ENCODE measurements at regions not wholly inside any gene's neighbourhood (a gene's known extent, or its start where the extent isn't known, plus 50 kb on each side); places are given as distances from the start of the nearest gene placed in this dataset.

DNA sequence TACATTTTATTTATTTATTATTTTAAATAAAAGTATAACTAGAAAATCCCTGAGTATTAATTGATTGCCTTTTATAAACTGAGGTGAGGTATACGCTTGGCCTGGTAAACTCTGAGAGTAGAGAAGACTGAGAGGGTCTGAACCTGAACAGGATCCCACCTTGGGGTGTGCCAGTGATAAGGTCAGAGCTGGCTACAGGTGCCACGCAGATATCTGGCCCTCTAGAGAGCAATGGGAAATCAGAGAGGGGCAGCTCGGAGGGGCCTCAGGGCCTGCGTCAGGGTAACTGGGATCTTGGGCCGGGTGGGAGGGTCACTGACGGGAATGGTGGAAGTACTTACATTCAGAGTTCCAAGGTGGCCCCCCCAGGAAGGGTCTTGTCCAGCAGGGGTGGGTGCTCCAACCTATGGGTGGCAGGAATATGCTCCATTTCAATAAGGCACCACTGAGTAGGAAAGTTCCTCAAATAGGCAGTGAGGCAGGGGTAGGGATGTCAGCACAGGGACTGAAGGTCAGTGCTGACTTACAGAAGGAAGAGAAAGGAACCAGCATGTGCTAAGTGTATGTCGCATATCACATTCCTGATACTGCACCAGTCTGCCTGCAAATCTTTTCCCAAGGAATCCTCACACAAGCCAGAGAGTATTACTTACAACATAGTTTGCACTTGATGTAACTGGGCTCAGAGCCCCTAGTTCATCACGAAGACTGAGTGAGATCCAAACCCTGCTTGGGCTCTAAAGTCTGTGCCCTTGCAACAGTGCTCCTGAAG, 706.0 kb upstream of the RAB6C start:
- no peak overlapping the region for H3K4me3 ChIP-seq (replicated peaks in 1 of 2; ENCODE audit: low read depth in 2 of 2, low read length in 2 of 2)
- DNase-seq (ENCODE audit: low read depth in 2 of 2) = no peak
- no peak for TF ChIP-seq CTCF (IDR thresholded peaks at IDR 0.05; ENCODE audit: low read depth, low read length)

- DNase-seq (ENCODE audit: low read depth in 2 of 2) = no peak
- H3K4me3 ChIP-seq (replicated peaks in 1 of 2; ENCODE audit: low read depth in 2 of 2, low read length in 2 of 2) = no peak overlapping the region
- no peak for TF ChIP-seq CTCF (IDR thresholded peaks at IDR 0.05; ENCODE audit: low read depth, low read length)
These were observed 705.4 kb upstream of the RAB6C start for GRCh38 chr2:129274038-129274415.

GRCh38 chr2:129274918-129275317, 704.5 kb upstream of the RAB6C start:
- no peak overlapping the region for H3K4me3 ChIP-seq (replicated peaks in 1 of 2; ENCODE audit: low read depth in 2 of 2, low read length in 2 of 2)
- no peak for DNase-seq (ENCODE audit: low read depth in 2 of 2)
- TF ChIP-seq CTCF (IDR thresholded peaks at IDR 0.05; ENCODE audit: low read depth, low read length) = no peak

GRCh38 chr2:129275706-129276105, 703.8 kb upstream of the RAB6C start:
- DNase-seq (ENCODE audit: low read depth in 2 of 2) = no peak
- H3K4me3 ChIP-seq (replicated peaks in 1 of 2; ENCODE audit: low read depth in 2 of 2, low read length in 2 of 2) = no peak overlapping the region
- TF ChIP-seq CTCF (IDR thresholded peaks at IDR 0.05; ENCODE audit: low read depth, low read length) = no peak

GRCh38 chr2:129276978-129277584, 702.4 kb upstream of the RAB6C start:
- TF ChIP-seq CTCF (IDR thresholded peaks at IDR 0.05; ENCODE audit: low read depth, low read length) = no peak
- no peak overlapping the region for H3K4me3 ChIP-seq (replicated peaks in 1 of 2; ENCODE audit: low read depth in 2 of 2, low read length in 2 of 2)
- DNase-seq (ENCODE audit: low read depth in 2 of 2) = no peak

DNA sequence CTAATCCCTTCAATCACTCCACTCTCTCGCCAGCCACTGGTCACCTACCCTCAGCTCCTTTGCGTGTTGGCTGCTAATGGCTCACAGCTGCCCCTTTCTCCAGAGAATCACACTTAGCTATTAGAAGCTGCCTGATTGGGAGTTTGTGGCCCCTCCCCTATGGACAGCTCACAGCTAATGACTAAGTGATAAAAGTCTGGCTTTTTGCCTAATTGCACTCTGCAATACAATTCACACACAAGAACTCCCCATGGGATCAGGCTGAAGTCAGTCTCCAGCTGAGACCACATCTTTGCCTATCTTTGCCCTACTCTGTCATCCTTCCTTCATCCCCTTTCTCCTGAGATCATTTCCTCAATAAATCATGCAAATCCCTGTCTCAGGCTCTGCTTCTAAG, 701.9 kb upstream of the RAB6C start:
- no peak for DNase-seq (ENCODE audit: low read depth in 2 of 2)
- TF ChIP-seq CTCF (IDR thresholded peaks at IDR 0.05; ENCODE audit: low read depth, low read length) = no peak
- H3K4me3 ChIP-seq (replicated peaks in 1 of 2; ENCODE audit: low read depth in 2 of 2, low read length in 2 of 2) = no peak overlapping the region
